ENCODE measurements at regions not wholly inside any gene's neighbourhood (a gene's known extent, or its start where the extent isn't known, plus 50 kb on each side); places are given as distances from the start of the nearest gene placed in this dataset.

GRCh38 chr1:232456714-232457113 is 173.2 kb downstream of the SIPA1L2 start:
- H3K27me3 ChIP-seq = no peaks in the 10 kb centered on the region
- H3K9me3 ChIP-seq = no peaks in the 10 kb centered on the region
- no peak overlapping the region for H3K27ac ChIP-seq
- peaks cover 8% of the 10 kb centered on the region for H3K36me3 ChIP-seq
- H3K4me1 ChIP-seq (ENCODE audit: control insufficient read depth in 1 of 2, insufficient read depth in 1 of 2, low read depth in 1 of 2, low read length in 1 of 2) = no peaks in the 10 kb centered on the region
- TF ChIP-seq CTCF (IDR thresholded peaks at IDR 0.05) = no peak
- no peak overlapping the region for H3K4me3 ChIP-seq (ENCODE audit: low read depth in 1 of 2, low read length in 1 of 2)

- Histone ChIP-seq H3K27me3 (no peaks in the 10 kb centered on the region), H3K4me1 (ENCODE audit: control insufficient read depth in 1 of 2, insufficient read depth in 1 of 2, low read depth in 1 of 2, low read length in 1 of 2) (no peaks in the 10 kb centered on the region), H3K36me3 (no peaks in the 10 kb centered on the region), H3K27ac (no peak overlapping the region), H3K4me3 (ENCODE audit: low read depth in 1 of 2, low read length in 1 of 2) (no peak overlapping the region), H3K9me3 (no peaks in the 10 kb centered on the region)
- TF ChIP-seq CTCF (IDR thresholded peaks at IDR 0.05) = no peak
Observed at GRCh38 chr1:232454227-232454886, 175.6 kb downstream of the SIPA1L2 start.

- no peaks in the 10 kb centered on the region for H3K36me3 ChIP-seq
- no peaks in the 10 kb centered on the region for H3K4me1 ChIP-seq (ENCODE audit: control insufficient read depth in 1 of 2, insufficient read depth in 1 of 2, low read depth in 1 of 2, low read length in 1 of 2)
- TF ChIP-seq CTCF (IDR thresholded peaks at IDR 0.05) = no peak
- H3K4me3 ChIP-seq (ENCODE audit: low read depth in 1 of 2, low read length in 1 of 2) = no peak overlapping the region
- no peaks in the 10 kb centered on the region for H3K27me3 ChIP-seq
- H3K27ac ChIP-seq = no peak overlapping the region
- H3K9me3 ChIP-seq = no peaks in the 10 kb centered on the region
Observed at GRCh38 chr1:232452736-232453440, 177.0 kb downstream of the SIPA1L2 start.

DNA sequence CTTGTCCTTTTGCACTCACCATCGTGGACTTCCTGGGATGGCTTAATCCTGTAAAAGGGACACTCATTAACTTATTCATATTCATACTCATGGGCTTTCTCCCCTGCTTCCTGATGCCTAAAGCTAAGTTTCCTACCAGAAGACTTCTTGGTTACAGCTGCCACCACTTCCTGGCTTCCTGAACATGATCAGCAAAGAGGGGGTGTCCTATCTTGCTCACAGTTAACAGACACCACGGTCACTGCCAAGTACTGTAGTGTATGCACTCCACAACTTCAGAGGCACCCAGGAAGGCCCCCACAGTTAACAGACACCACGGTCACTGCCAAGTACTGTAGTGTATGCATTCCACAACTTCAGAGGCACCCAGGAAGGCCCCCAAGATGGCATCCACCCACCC is 177.8 kb downstream of the SIPA1L2 start:
- Histone ChIP-seq H3K27me3 (no peaks in the 10 kb centered on the region), H3K9me3 (no peaks in the 10 kb centered on the region), H3K4me1 (ENCODE audit: control insufficient read depth in 1 of 2, insufficient read depth in 1 of 2, low read depth in 1 of 2, low read length in 1 of 2) (no peaks in the 10 kb centered on the region), H3K4me3 (ENCODE audit: low read depth in 1 of 2, low read length in 1 of 2) (no peak overlapping the region), H3K27ac (no peak overlapping the region), H3K36me3 (no peaks in the 10 kb centered on the region)
- no peak for TF ChIP-seq CTCF (IDR thresholded peaks at IDR 0.05)

GRCh38 chr1:232451506-232451905 is 178.4 kb downstream of the SIPA1L2 start:
- Histone ChIP-seq H3K9me3 (no peaks in the 10 kb centered on the region), H3K27me3 (no peaks in the 10 kb centered on the region), H3K4me3 (ENCODE audit: low read depth in 1 of 2, low read length in 1 of 2) (no peak overlapping the region), H3K36me3 (no peaks in the 10 kb centered on the region), H3K27ac (no peak overlapping the region), H3K4me1 (ENCODE audit: control insufficient read depth in 1 of 2, insufficient read depth in 1 of 2, low read depth in 1 of 2, low read length in 1 of 2) (no peaks in the 10 kb centered on the region)
- TF ChIP-seq CTCF (IDR thresholded peaks at IDR 0.05) = no peak
